GM12864 (cell line): ENCODE measurements at regions not wholly inside any gene's neighbourhood (a gene's known extent, or its start where the extent isn't known, plus 50 kb on each side); places are given as distances from the start of the nearest gene placed in this dataset.

Experiments used
- DNase-seq: peaks from one replicate; pipeline ENCODE4 v3.0.0-alpha.2; 2011; ENCODE audit warnings: low read depth
- H3K4me3 ChIP-seq: 2 replicates; pipeline ENCODE4 v1.5.1; 2011; ENCODE audit warnings: mild to moderate bottlenecking, low read depth, low read length, control low read depth
- TF ChIP-seq, protein P1 (sequence below): IDR thresholded peaks from 2 replicates; pipeline ENCODE4 v1.5.1; 2011; ENCODE audit warnings: low read depth, mild to moderate bottlenecking, moderate library complexity, low read length, control low read depth, inconsistent platforms; ENCODE audit errors: missing control alignments

DNA sequence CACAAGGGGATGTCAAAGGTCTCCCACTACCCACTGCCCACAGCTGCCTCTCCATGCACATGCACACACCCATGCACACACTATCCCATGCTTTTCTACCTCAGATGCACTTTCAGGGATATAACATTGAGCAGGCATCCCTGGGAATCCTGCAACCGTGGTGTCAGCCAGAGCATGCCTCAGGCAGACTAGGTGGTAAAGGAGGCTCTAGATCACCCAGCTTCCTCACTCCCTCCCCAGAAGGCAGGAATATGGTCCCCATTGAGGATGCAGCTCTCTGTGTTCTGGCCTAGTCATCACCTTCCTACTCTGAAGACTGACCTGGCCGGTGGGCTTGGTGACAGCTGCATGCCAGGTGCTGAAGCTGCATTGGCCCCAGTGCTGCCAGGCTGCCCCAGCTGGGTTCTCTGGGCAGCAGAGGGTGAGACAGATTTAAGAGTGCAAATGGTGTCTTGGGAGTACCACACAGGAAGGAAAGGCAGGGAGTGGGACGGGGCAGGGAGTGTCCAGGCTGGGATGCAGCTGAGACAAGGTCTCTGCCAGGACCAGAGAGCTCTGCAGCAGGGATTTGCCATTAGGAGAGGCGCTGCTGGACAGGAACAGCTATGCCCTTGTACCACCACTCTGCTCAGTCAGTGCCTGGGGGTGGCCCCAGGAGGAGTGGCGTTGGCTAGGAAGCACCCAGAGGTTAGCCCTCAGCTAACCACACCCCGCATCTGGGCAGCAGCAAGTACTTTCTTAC is 53.4 kb upstream of the GDF10 start:
- no peak for DNase-seq
- TF ChIP-seq, protein P1, sequence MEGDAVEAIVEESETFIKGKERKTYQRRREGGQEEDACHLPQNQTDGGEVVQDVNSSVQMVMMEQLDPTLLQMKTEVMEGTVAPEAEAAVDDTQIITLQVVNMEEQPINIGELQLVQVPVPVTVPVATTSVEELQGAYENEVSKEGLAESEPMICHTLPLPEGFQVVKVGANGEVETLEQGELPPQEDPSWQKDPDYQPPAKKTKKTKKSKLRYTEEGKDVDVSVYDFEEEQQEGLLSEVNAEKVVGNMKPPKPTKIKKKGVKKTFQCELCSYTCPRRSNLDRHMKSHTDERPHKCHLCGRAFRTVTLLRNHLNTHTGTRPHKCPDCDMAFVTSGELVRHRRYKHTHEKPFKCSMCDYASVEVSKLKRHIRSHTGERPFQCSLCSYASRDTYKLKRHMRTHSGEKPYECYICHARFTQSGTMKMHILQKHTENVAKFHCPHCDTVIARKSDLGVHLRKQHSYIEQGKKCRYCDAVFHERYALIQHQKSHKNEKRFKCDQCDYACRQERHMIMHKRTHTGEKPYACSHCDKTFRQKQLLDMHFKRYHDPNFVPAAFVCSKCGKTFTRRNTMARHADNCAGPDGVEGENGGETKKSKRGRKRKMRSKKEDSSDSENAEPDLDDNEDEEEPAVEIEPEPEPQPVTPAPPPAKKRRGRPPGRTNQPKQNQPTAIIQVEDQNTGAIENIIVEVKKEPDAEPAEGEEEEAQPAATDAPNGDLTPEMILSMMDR: no peak
- no peak overlapping the region for H3K4me3 ChIP-seq

DNA sequence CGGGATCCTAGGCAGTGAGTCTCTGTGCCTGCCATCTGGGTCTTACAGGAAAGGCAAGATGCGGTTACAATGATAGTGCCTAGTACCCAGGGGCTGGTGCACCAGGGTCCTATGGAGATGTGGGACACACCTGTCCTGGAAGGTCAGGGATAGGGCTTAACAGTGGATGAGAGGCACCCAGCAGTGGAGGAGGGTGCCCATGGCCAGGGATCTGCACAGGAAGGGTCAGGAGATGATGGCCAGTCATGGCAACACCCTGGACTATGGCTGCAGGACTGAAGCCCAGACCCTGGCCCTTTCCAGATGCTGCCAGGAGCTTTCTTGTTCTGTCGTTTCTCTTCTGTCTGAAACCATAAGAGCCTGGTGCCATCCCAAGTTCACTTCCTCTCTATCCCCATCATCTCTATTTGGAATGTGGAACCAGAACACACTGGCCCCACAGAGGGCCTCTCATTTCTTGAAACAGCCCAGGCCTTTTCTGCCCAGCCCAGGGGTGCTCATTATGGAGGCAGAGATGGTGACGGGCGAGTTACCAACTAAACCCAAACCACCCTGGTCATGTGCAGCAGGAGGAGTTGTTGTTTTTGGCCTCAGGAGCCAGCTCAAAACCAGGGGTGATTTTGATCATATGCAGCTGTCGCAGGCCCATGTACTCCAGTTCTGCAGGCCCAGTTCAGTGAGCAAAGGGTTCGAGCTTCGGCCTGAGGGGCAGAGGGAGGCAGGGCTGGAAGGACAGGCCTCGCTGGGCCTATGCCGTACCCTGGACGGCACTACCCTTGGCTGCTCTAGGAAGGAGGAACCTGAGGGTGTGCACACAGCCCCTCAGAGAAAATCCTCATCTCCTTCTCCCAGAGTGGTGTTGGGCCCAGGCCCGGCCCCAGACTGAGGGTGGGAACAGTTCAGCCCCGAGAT is 52.6 kb upstream of the GDF10 start:
- DNase-seq: no peak
- TF ChIP-seq, protein P1: no peak

DNA sequence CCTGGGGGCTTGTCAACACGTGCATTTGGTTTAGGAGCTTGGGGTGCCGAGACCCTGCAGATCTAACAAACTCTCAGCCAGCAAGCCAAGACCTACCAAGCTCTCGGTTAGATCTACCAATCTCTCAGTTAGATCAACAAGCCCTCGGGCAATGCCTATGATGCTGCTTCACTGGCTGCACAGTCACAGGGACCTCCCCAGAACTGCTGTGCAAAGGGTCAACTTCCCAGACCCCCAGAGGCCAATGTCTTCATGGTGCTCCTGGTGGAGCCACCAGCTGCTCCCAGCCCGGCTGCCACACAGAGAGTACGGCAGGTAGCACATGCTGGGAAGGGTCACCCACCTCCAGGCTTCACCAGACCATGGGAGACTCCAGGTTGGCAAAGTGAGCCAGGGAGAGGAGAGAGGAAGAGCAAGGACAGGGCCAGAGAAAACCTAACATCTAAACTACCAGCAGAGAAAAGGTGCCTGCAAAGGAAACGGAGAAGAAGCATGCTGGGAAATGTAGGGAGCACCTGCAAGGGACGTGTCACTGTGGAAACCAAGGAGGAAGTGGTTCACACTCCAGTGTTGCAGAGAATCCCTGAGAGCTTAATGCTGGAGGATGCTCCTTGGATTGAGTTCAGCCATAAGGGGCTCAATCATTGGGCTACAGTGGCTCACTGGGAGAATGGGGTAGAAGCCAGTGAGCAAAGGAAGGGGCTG is 51.5 kb upstream of the GDF10 start:
- no peak overlapping the region for H3K4me3 ChIP-seq
- TF ChIP-seq, protein P1: no peak
- DNase-seq: no peak

More for the DNA sequence above, 52.6 kb upstream of the GDF10 start:
- no peak overlapping the region for H3K4me3 ChIP-seq

DNA sequence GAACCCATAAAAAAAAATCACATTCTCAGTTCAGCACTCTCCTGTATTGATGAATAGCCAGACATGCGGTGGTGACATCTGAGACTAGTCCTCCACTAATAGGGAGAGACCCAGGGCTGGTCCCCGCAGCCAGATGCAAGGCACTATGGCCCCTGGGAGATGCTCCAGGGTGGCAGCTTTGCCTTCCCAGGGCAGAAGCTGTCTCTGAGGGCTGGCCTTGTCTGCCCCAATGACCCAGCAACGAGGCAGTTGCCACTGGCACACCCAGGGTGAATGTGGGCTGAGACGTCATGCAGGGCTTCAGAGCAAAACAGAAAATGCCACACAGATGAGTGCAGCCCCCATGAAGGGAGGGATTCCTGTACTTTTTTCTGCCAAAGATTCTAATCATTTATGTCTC is 50.1 kb upstream of the GDF10 start:
- DNase-seq: no peak
- TF ChIP-seq, protein P1: no peak
- H3K4me3 ChIP-seq: no peak overlapping the region
